SU-DHL-6 (cell line): ENCODE measurements at regions not wholly inside any gene's neighbourhood (a gene's known extent, or its start where the extent isn't known, plus 50 kb on each side); places are given as distances from the start of the nearest gene placed in this dataset.

ENCODE experiments used
- H2AFZ ChIP-seq: fragments of 200-600 bp; sonication (generic); 2 replicates; pipeline ENCODE4 v1.6.1; 2014; ENCODE audit warnings: low read depth, mild to moderate bottlenecking, moderate library complexity, mixed read lengths, antibody characterized with exemption, low read length; ENCODE audit not compliant: severe bottlenecking
- H3F3A ChIP-seq: fragments of 200-600 bp; shearing (Covaris generic); 2 replicates; pipeline ENCODE4 v1.6.0; 2016; ENCODE audit warnings: antibody characterized with exemption, mild to moderate bottlenecking; ENCODE audit not compliant: insufficient read depth
- H3K27ac ChIP-seq: fragments of 200-600 bp; sonication (generic); 2 replicates; pipeline ENCODE4 v1.5.1; 2016; ENCODE audit warnings: low read depth, mild to moderate bottlenecking, low read length, moderate library complexity, mixed read lengths
- H3K27me3 ChIP-seq: fragments of 200-600 bp; sonication (generic), shearing (Covaris generic); 2 replicates; pipeline ENCODE4 v1.6.0; 2014; ENCODE audit warnings: mild to moderate bottlenecking, low read length
- H3K36me3 ChIP-seq: fragments of 200-600 bp; sonication (generic); 2 replicates; pipeline ENCODE4 v1.6.1; 2014; ENCODE audit warnings: mild to moderate bottlenecking, low read length, mixed read lengths
- H3K4me2 ChIP-seq: fragments of 300-600, 200-600 bp; shearing (Covaris generic), sonication (generic); 2 replicates; pipeline ENCODE4 v1.6.0; 2014; ENCODE audit warnings: low read length, low read depth, mild to moderate bottlenecking; ENCODE audit not compliant: poor library complexity, severe bottlenecking
- H3K4me3 ChIP-seq: fragments of 200-600 bp; sonication (generic); 2 replicates; pipeline ENCODE4 v1.5.1; 2014; ENCODE audit warnings: antibody characterized with exemption, low read length, mild to moderate bottlenecking, mixed read lengths; ENCODE audit not compliant: insufficient read depth, poor library complexity, severe bottlenecking
- H3K79me2 ChIP-seq: fragments of 200-600 bp; sonication (generic); 2 replicates; pipeline ENCODE4 v1.6.1; 2014; ENCODE audit warnings: mild to moderate bottlenecking, low read length, moderate library complexity; ENCODE audit not compliant: insufficient read depth
- H3K9ac ChIP-seq: fragments of 200-600 bp; sonication (generic); 2 replicates; pipeline ENCODE4 v1.7.0; 2014; ENCODE audit warnings: mild to moderate bottlenecking, low read length
- H3K9me2 ChIP-seq: fragments of 200-600 bp; sonication (generic); replicated peaks from 2 replicates; pipeline ENCODE4 v1.6.1; 2014; ENCODE audit warnings: low read length; ENCODE audit not compliant: insufficient read depth
- H3K9me3 ChIP-seq: fragments of 200-600 bp; sonication (generic); 2 replicates; pipeline ENCODE4 v1.6.1; 2014; ENCODE audit warnings: low read length, mixed read lengths; ENCODE audit not compliant: insufficient read depth
- H4K20me1 ChIP-seq: fragments of 200-600 bp; sonication (generic); 2 replicates; pipeline ENCODE4 v1.6.1; 2014; ENCODE audit warnings: low read depth, mild to moderate bottlenecking, antibody characterized with exemption, low read length, moderate library complexity, mixed read lengths
- CTCF ChIP-seq: fragments of 200-600 bp; sonication (generic); IDR thresholded peaks from one replicate; pipeline ENCODE4 v1.5.1; 2017; ENCODE audit warnings: antibody characterized with exemption, mild to moderate bottlenecking, low read length, moderate library complexity; ENCODE audit not compliant: insufficient read depth, poor library complexity, severe bottlenecking
- EZH2phosphoT487 ChIP-seq: fragments of 200-600 bp; sonication (generic), shearing (Covaris generic); conservative IDR thresholded peaks from 2 replicates; pipeline ENCODE4 v1.6.1; 2018; ENCODE audit warnings: mild to moderate bottlenecking, antibody characterized with exemption, low read length, moderate library complexity, mixed read lengths

- Histone ChIP-seq H4K20me1 (no peaks in the 10 kb centered on the region), H3K27ac (no peak overlapping the region), H2AFZ (no peak overlapping the region), H3K79me2 (no peaks in the 10 kb centered on the region), H3K9ac (no peak overlapping the region), H3K9me3 (no peaks in the 10 kb centered on the region), H3K27me3 (no peaks in the 10 kb centered on the region), H3K4me3 (no peak overlapping the region), H3K36me3 (no peaks in the 10 kb centered on the region), H3K4me2 (no peak overlapping the region), H3K9me2 (no peaks in the 10 kb centered on the region), H3F3A (no peaks in the 10 kb centered on the region)
- TF ChIP-seq EZH2phosphoT487, result no peak
- no peak for TF ChIP-seq CTCF
Observed at GRCh38 chr4:171432536-171432935, 380.7 kb upstream of the GALNTL6 start.

- H3K27me3 ChIP-seq, result no peaks in the 10 kb centered on the region
- no peaks in the 10 kb centered on the region for H3K79me2 ChIP-seq
- H3K36me3 ChIP-seq, result no peaks in the 10 kb centered on the region
- no peak overlapping the region for H3K9ac ChIP-seq
- H4K20me1 ChIP-seq, result no peaks in the 10 kb centered on the region
- H2AFZ ChIP-seq, result no peak overlapping the region
- no peaks in the 10 kb centered on the region for H3K9me3 ChIP-seq
- no peaks in the 10 kb centered on the region for H3F3A ChIP-seq
- no peak overlapping the region for H3K4me3 ChIP-seq
- no peak overlapping the region for H3K27ac ChIP-seq
- H3K9me2 ChIP-seq, result no peaks in the 10 kb centered on the region
- TF ChIP-seq CTCF (no peak), EZH2phosphoT487 (no peak)
- H3K4me2 ChIP-seq, result no peak overlapping the region
Observed at GRCh38 chr4:171430495-171430894, 382.7 kb upstream of the GALNTL6 start.

DNA sequence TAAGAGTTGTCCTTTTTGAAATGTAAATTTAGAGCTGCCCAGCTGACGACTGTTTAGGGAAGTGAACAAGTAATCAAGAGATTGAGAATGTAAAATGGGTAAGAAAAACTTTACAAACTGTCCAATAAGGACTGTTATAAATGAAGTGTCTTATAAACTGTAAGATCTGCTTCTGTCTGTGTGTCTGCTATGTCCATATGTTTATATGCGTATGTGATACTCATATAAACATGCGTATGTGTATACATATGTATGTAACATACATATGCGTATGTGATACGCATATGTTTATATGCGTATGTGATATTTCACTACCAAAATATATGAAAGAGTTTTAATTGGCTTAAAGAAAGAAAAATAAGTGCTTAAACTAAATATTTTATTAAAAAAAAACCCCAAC, 416.0 kb upstream of the GALNTL6 start:
- no peak for TF ChIP-seq EZH2phosphoT487
- TF ChIP-seq CTCF, result no peak
- no peak overlapping the region for H3K9ac ChIP-seq
- no peak overlapping the region for H3K4me2 ChIP-seq
- H3K9me3 ChIP-seq, result no peaks in the 10 kb centered on the region
- H3F3A ChIP-seq, result no peaks in the 10 kb centered on the region
- no peaks in the 10 kb centered on the region for H4K20me1 ChIP-seq
- no peaks in the 10 kb centered on the region for H3K9me2 ChIP-seq
- no peaks in the 10 kb centered on the region for H3K79me2 ChIP-seq
- no peak overlapping the region for H3K27ac ChIP-seq
- H3K27me3 ChIP-seq, result no peaks in the 10 kb centered on the region
- no peak overlapping the region for H2AFZ ChIP-seq
- no peak overlapping the region for H3K4me3 ChIP-seq
- no peaks in the 10 kb centered on the region for H3K36me3 ChIP-seq

DNA sequence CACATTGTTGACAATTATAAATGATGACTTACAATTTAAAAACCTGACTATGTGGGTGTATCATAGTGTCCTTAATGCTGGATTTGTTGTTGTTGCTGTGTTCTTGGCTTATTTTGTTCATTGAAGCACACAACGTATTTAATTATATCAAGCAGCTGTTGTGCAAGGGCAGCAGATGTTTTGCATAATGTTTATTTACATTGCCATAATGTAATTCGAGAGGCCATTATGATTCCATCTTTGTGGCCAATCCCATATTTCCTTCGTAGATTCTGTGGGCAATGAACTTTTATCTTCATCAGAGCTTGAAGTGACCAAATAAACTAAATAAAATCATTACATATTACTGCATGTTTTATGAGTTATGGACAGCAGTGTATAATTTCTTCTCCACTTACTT, 422.6 kb upstream of the GALNTL6 start:
- H3K27me3 ChIP-seq, result no peaks in the 10 kb centered on the region
- no peaks in the 10 kb centered on the region for H3F3A ChIP-seq
- H3K9me3 ChIP-seq, result no peaks in the 10 kb centered on the region
- no peak overlapping the region for H3K27ac ChIP-seq
- no peaks in the 10 kb centered on the region for H3K9me2 ChIP-seq
- H3K4me3 ChIP-seq, result no peak overlapping the region
- H3K79me2 ChIP-seq, result no peaks in the 10 kb centered on the region
- H3K4me2 ChIP-seq, result no peak overlapping the region
- no peaks in the 10 kb centered on the region for H4K20me1 ChIP-seq
- TF ChIP-seq CTCF (no peak), EZH2phosphoT487 (no peak)
- no peak overlapping the region for H3K9ac ChIP-seq
- no peak overlapping the region for H2AFZ ChIP-seq
- H3K36me3 ChIP-seq, result no peaks in the 10 kb centered on the region
